BLaER1 (cell line): ENCODE measurements at regions not wholly inside any gene's neighbourhood (a gene's known extent, or its start where the extent isn't known, plus 50 kb on each side); places are given as distances from the start of the nearest gene placed in this dataset.
"Not testable (repeated sequence)": the region's sequence is repeated elsewhere in the genome, so short reads cannot be mapped to it uniquely, and the experiment has no call there.

ENCODE experiments used
- H3K27ac ChIP-seq: shearing (Covaris generic); formaldehyde crosslinking; 2 replicates; pipeline ENCODE4 v1.8.1; 2022
- H3K27me3 ChIP-seq: shearing (Covaris generic); formaldehyde crosslinking; 2 replicates; pipeline ENCODE4 v1.8.1; 2022
- H3K36me3 ChIP-seq: shearing (Covaris generic); formaldehyde crosslinking; 2 replicates; pipeline ENCODE4 v1.8.1; 2022
- H3K4me1 ChIP-seq: shearing (Covaris generic); formaldehyde crosslinking; 2 replicates; pipeline ENCODE4 v1.8.1; 2022
- H3K4me2 ChIP-seq: shearing (Covaris generic); formaldehyde crosslinking; 2 replicates; pipeline ENCODE4 v1.8.1; 2022
- H3K4me3 ChIP-seq: shearing (Covaris generic); formaldehyde crosslinking; 2 replicates; pipeline ENCODE4 v1.8.1; 2022
- H3K9ac ChIP-seq: shearing (Covaris generic); formaldehyde crosslinking; 2 replicates; pipeline ENCODE4 v1.8.1; 2022
- H3K9me3 ChIP-seq: shearing (Covaris generic); formaldehyde crosslinking; 2 replicates; pipeline ENCODE4 v1.8.1; 2022
- H4K20me1 ChIP-seq: shearing (Covaris generic); formaldehyde crosslinking; 2 replicates; pipeline ENCODE4 v1.8.1; 2022
- Cebpa-rat ChIP-seq: shearing (Covaris generic); IDR thresholded peaks from 2 replicates; pipeline ENCODE4 v1.8.1; 2022

DNA sequence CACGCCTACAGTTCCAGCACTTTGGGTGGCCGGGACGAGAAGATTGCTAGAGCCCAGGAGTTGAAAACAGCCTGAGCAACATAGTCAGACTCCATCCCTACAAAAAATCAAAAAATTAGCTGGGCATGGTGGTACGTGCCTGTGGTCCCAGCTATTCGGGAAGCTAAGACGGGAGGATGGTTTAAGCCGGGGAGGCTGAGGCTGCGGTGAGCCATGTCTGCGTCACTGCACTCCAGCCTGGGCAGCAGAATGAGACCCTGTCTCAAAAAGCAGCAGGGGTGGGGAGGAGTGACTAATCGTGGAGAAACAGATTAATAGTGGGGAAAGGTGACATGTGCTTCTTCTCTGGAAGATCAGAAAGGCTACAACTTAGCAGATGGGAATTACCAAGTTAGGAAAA lies 58.1 kb upstream of the GPC1 start:
- peaks cover 8% of the 10 kb centered on the region for H3K4me1 ChIP-seq
- no peak for TF ChIP-seq Cebpa-rat
- H3K36me3 ChIP-seq = no peaks in the 10 kb centered on the region
- H3K27ac ChIP-seq = no peak overlapping the region
- H3K9me3 ChIP-seq = no peaks in the 10 kb centered on the region
- H4K20me1 ChIP-seq = no peaks in the 10 kb centered on the region
- H3K4me3 ChIP-seq = no peak overlapping the region
- H3K27me3 ChIP-seq = no peaks in the 10 kb centered on the region
- no peak overlapping the region for H3K9ac ChIP-seq
- no peak overlapping the region for H3K4me2 ChIP-seq

DNA sequence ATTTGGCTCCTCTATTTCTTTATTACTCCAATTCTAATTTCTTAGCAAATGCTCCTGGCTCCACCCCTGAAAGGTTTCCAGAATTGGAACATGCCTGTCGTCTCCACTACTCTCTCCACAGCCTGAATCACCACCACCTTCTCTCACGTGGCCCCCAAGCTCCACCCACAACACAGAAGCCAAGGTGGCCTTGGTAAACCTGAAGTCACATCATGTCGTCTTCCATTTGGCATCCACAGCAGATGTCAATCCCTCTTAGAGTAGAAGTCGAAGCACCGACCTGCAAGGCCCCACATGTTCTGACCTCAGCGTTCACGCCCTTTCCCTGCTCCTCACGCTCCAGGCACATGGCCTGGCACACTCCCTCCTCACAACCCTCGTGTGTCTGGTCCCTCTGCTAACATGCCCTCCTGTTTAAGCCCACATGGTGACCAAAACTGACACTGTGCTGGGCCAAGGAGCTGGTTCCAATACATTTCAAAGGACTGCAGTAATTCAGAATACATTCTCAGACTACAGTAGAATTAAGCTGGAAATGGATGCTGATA lies 56.3 kb upstream of the GPC1 start:
- TF ChIP-seq Cebpa-rat = no peak
- H3K9me3 ChIP-seq = no peaks in the 10 kb centered on the region
- H3K36me3 ChIP-seq = no peaks in the 10 kb centered on the region
- no peak overlapping the region for H3K27ac ChIP-seq
- no peak overlapping the region for H3K4me3 ChIP-seq
- no peak overlapping the region for H3K9ac ChIP-seq
- H3K4me2 ChIP-seq = no peak overlapping the region
- H3K27me3 ChIP-seq = no peaks in the 10 kb centered on the region
- no peaks in the 10 kb centered on the region for H4K20me1 ChIP-seq
- peaks cover 13% of the 10 kb centered on the region for H3K4me1 ChIP-seq

DNA sequence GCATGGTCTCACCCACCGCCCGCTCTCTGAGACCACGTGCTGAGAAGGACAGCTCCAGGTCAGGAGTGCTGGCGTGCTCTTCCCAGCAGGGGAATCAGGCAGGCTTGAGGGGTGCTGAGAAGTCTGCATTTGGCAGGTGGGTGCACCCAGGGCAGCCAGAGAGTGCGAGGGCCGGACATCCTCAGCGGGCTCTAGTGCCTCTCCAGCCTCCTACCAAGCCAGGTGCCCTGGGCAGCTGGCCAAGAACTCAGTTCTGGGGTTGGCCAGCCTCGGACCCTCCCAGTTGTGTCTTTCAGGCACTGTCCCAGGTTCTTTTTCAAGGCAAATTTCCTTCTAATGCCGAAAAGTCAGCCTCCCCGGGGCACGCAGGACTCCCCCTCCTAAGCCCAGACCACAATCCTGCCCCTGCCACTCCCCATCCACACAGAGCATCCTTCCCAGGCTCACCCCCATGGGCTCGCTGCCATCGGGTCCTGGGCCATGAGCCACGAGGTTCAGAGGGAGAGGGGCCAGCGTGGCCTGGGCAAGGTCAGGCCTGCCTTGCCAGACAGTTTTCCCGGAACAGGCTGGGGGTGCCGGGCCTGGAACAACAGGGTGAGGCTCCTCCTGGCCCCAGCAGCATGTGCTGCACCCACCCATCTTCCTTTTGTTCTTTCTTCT lies 52.2 kb upstream of the GPC1 start:
- Histone ChIP-seq H3K27ac (no peak overlapping the region), H4K20me1 (no peaks in the 10 kb centered on the region), H3K27me3 (no peaks in the 10 kb centered on the region), H3K4me2 (peak overlapping the region; percentile 39), H3K4me3 (no peak overlapping the region), H3K4me1 (peaks cover 13% of the 10 kb centered on the region), H3K9me3 (no peaks in the 10 kb centered on the region), H3K9ac (no peak overlapping the region), H3K36me3 (no peaks in the 10 kb centered on the region)
- TF ChIP-seq Cebpa-rat = no peak

DNA sequence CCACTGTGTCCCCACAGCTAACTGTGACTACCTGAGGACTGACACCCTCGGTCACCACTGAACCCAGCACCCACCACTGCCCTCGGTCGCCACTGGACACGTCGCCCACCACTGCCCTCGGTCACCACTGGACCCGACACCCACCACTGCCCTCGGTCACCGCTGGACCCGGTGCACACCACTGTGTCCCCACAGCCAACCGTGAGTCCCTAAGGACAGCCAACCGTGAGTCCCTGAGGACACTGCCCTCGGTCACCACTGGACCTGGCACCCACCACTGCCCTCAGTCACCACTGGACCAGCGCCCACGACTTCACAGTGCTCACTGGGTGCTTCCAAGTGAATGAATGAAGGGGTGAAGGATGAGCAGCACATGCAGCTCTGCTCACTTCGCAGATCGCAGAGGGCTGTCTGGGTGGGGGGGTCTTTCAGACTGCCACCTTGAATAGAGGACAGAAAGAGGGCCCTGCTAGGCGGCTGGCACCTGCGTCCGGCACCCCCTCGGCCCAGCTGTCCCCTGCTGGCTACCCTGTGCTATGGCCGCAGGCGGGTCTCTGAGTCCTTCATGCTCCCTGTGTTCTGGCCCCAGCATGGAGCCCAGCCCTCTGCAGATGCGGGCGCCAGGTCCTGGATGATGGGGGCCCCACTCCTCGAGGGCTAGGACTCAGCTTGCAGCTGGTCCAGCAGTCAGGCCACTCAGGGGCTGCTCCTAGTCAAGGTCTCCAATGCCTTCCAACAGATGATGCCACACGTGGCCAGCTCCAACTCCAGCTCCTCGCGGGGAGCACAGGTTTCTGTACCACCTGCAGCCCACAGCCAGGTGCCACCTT lies 51.4 kb upstream of the GPC1 start:
- Histone ChIP-seq H3K4me3 (no peak overlapping the region), H3K27me3 (no peaks in the 10 kb centered on the region), H3K9ac (no peak overlapping the region), H3K4me2 (no peak overlapping the region), H3K27ac (no peak overlapping the region), H3K4me1 (peaks cover 17% of the 10 kb centered on the region), H4K20me1 (no peaks in the 10 kb centered on the region), H3K9me3 (no peaks in the 10 kb centered on the region), H3K36me3 (no peaks in the 10 kb centered on the region)
- no peak for TF ChIP-seq Cebpa-rat

DNA sequence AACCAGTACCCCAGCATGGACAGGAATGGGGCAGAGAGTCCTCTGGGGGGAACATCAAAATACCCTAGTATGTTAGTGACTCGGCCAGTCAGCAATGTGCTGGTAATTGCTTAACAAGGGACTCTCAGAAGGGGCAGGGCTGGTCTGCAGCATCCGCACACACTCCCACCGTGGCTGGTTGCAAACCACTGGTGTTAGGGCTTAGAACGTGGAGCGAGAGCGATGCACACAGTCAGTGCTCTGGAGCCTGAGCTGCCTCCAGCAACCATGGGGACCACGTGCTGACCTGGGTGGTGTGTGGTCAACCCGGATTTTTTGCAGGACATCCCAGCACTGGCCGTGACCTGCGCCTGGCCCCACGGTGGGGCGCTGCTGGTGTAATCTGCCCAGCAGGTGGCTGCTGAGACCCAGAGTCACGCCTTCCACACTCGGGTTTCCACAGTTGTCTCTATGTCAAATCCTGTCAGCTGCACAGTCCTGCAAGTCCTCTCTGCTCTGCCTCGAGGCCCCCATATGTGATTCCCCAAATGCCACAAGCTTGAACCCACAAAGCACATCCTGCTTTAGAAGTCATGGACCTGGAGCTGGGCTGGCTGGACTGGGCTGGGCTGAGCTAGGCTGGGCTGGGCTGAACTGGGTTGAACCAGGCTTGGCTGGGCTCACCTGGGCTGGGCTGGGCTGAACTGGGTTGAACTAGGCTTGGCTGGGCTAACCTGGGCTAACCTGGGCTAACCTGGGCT lies 50.6 kb upstream of the GPC1 start:
- H3K9me3 ChIP-seq = no peaks in the 10 kb centered on the region
- H3K4me3 ChIP-seq = no peak overlapping the region
- no peak for TF ChIP-seq Cebpa-rat
- no peaks in the 10 kb centered on the region for H4K20me1 ChIP-seq
- H3K36me3 ChIP-seq = no peaks in the 10 kb centered on the region
- no peak overlapping the region for H3K4me2 ChIP-seq
- peaks cover 25% of the 10 kb centered on the region for H3K4me1 ChIP-seq
- no peaks in the 10 kb centered on the region for H3K27me3 ChIP-seq
- no peak overlapping the region for H3K9ac ChIP-seq
- no peak overlapping the region for H3K27ac ChIP-seq

DNA sequence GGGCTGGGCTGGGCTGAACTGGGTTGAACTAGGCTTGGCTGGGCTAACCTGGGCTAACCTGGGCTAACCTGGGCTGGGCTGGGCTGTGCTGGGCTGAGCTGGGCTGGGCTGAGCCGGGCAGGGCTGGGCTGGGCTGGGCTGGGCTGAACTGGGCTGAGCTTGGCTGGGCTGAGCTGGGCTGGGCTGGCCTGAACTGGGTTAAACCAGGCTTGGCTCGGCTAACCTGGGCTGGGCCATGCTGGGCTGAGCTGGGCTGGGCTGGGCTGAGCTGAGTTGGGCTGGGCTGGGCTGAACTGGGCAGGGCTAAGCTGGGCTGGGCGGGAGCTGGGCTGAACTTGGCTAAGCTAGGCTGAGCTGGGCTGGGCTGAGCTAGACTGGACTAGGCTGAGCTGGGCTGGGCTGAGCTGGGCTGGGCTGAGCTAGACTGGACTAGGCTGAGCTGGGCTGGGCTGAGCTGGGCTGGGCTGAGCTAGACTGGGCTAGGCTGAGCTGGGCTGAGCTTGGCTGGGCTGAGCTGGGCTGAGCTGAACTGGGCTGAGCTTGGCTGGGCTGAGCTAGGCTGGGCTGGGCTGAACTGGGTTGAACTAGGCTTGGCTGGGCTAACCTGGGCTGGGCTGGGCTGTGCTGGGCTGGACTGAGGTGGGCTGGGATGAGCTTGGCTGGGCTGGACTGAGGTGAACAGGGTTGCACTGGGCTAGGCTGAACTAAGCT lies 49.9 kb upstream of the GPC1 start:
- not testable (repeated sequence) for H3K9ac ChIP-seq

More for the DNA sequence above, 49.9 kb upstream of the GPC1 start:
- not testable (repeated sequence) for H3K36me3 ChIP-seq, H3K27ac ChIP-seq, H3K4me3 ChIP-seq, H3K27me3 ChIP-seq, H4K20me1 ChIP-seq, H3K4me2 ChIP-seq, H3K9me3 ChIP-seq
- H3K4me1 ChIP-seq = peaks cover 33% of the 10 kb centered on the region
